HCT116 (cell line): ENCODE measurements at regions not wholly inside any gene's neighbourhood (a gene's known extent, or its start where the extent isn't known, plus 50 kb on each side); places are given as distances from the start of the nearest gene placed in this dataset.

Experiments used
- ATAC-seq: fragments of 200-7000 bp; cut with Tn5 transposase; 2 replicates; pipeline ENCODE4 v1.9.1; 2020; ENCODE audit warnings: mild to moderate bottlenecking, moderate library complexity
- BruUV-seq: library from RNA; stranded (reverse); fragments of 400-500 nt; replicated peaks from 2 replicates; lab custom pipeline; 2021; lab: Mats Ljungman, UMichigan
- CTCF ChIA-PET: fragments of 300-600 bp; sonication (Branson Sonifier 250); formaldehyde crosslinking; loops from one replicate; lab custom pipeline; 2021; ENCODE audit warnings: antibody characterized with exemption; lab: Charles Lee
- POLR2A ChIA-PET: fragments of 300-600, 350-600 bp; sonication (Branson Sonifier 250); formaldehyde crosslinking; loops from one replicate; lab custom pipeline; 2021; ENCODE audit warnings: antibody characterized with exemption; lab: Charles Lee
- RAD21 ChIA-PET, 2 experiments: fragments of 300-600 bp; sonication (Branson Sonifier 250); formaldehyde crosslinking; loops; one replicate each; lab custom pipeline; 2023; ENCODE audit warnings: low total read pairs in 2 of 2; ENCODE audit not compliant: uncharacterized antibody in 2 of 2, unreplicated experiment in 2 of 2, low non-redundant PET in 1 of 2; lab: Charles Lee
- DNase-seq: peaks from one replicate; pipeline ENCODE4 v3.0.0-alpha.2; 2010; ENCODE audit warnings: low read depth, low spot score
- H2AFZ ChIP-seq: fragments of 200-600 bp; shearing (Covaris generic), sonication (generic); 2 replicates; pipeline ENCODE4 v1.6.1; 2017; ENCODE audit warnings: low read depth, mixed run types, mixed read lengths, antibody characterized with exemption, low read length; ENCODE audit not compliant: poor library complexity, severe bottlenecking
- H3K27ac ChIP-seq: 2 replicates; pipeline ENCODE4 v1.5.1; 2012; ENCODE audit warnings: low read depth, low read length
- H3K27me3 ChIP-seq: fragments of 200-600 bp; sonication (generic); 2 replicates; pipeline ENCODE4 v1.6.1; 2016; ENCODE audit warnings: mixed run types, low read length, mixed read lengths; ENCODE audit not compliant: insufficient read depth
- H3K36me3 ChIP-seq, 2 experiments: fragments of 200-500 bp in 1 of 2; fragments of 200-600 bp in 1 of 2; sonication (Bioruptor generic) in 1 of 2; sonication (generic) in 1 of 2; 2 replicates each; pipeline versions ENCODE4 v1.5.1 to v1.6.1; 2014 to 2016; ENCODE audit warnings: low read length in 2 of 2, inconsistent platforms in 1 of 2, mixed read lengths in 1 of 2, mixed run types in 1 of 2; ENCODE audit not compliant: insufficient read depth in 2 of 2, control insufficient read depth in 1 of 2
- H3K4me1 ChIP-seq, 2 experiments: fragments of 200-600 bp in 1 of 2; sonication (generic) in 1 of 2; 2 replicates each; pipeline versions ENCODE4 v1.5.1 to v1.6.1; 2012 to 2017; ENCODE audit warnings: low read length in 2 of 2, inconsistent platforms in 1 of 2, mild to moderate bottlenecking in 1 of 2, mixed read lengths in 1 of 2, mixed run types in 1 of 2, moderate library complexity in 1 of 2; ENCODE audit not compliant: insufficient read depth in 2 of 2, control insufficient read depth in 1 of 2
- H3K4me2 ChIP-seq: fragments of 200-600 bp; sonication (generic); 2 replicates; pipeline ENCODE4 v1.6.1; 2017; ENCODE audit warnings: mixed run types, low read length, mixed read lengths
- H3K4me3 ChIP-seq, 2 experiments: fragments of 200-600 bp in 1 of 2; sonication (generic) in 1 of 2; replicated peaks in 1 of 2; 2 replicates each; pipeline ENCODE4 v1.5.1; 2011 to 2016; ENCODE audit warnings: low read length in 2 of 2, control low read depth in 1 of 2, low read depth in 1 of 2, mild to moderate bottlenecking in 1 of 2, mixed read lengths in 1 of 2, mixed run types in 1 of 2
- H3K79me2 ChIP-seq: fragments of 200-600 bp; sonication (generic); 2 replicates; pipeline ENCODE4 v1.6.1; 2017; ENCODE audit warnings: mild to moderate bottlenecking, mixed run types, low read length, moderate library complexity, mixed read lengths; ENCODE audit not compliant: insufficient read depth
- H3K9ac ChIP-seq: fragments of 200-600 bp; sonication (generic); 2 replicates; pipeline ENCODE4 v1.6.1; 2016; ENCODE audit warnings: low read length, mixed read lengths
- H3K9me2 ChIP-seq: fragments of 200-600 bp; sonication (generic), shearing (Covaris generic); 2 replicates; pipeline ENCODE4 v1.6.1; 2017; ENCODE audit warnings: mixed run types, mild to moderate bottlenecking, moderate library complexity; ENCODE audit not compliant: insufficient read depth
- H3K9me3 ChIP-seq, 2 experiments: fragments of 200-500 bp in 1 of 2; fragments of 200-600 bp in 1 of 2; sonication (Bioruptor generic) in 1 of 2; sonication (generic) in 1 of 2; 2 replicates each; pipeline ENCODE4 v1.6.1; 2014 to 2017; ENCODE audit warnings: low read length in 2 of 2, mixed read lengths in 2 of 2, inconsistent platforms in 1 of 2, low read depth in 1 of 2, mild to moderate bottlenecking in 1 of 2, mixed run types in 1 of 2, moderate library complexity in 1 of 2; ENCODE audit not compliant: control insufficient read depth in 1 of 2, insufficient read depth in 1 of 2
- H4K20me1 ChIP-seq: fragments of 200-600 bp; sonication (generic), shearing (Covaris generic); 2 replicates; pipeline ENCODE4 v1.6.1; 2017; ENCODE audit warnings: mixed run types, mild to moderate bottlenecking, moderate library complexity; ENCODE audit not compliant: insufficient read depth
- ATF3 ChIP-seq: IDR thresholded peaks from 2 replicates; pipeline ENCODE4 v1.6.1; 2012
- CTCF ChIP-seq, 3 experiments: fragments of 200-600 bp in 1 of 3; sonication (generic) in 1 of 3; IDR thresholded peaks in 2 of 3; conservative IDR thresholded peaks in 1 of 3; 2 replicates each; pipeline ENCODE4 v1.5.1; 2012 to 2017; ENCODE audit warnings: low read depth in 2 of 3, low read length in 2 of 3, antibody characterized with exemption in 1 of 3, borderline replicate concordance in 1 of 3, control low read depth in 1 of 3, mild to moderate bottlenecking in 1 of 3, mixed read lengths in 1 of 3, mixed run types in 1 of 3, moderate library complexity in 1 of 3; ENCODE audit not compliant: insufficient read depth in 1 of 3
- FOSL1 ChIP-seq: IDR thresholded peaks from 2 replicates; pipeline ENCODE4 v1.6.1; 2012; ENCODE audit warnings: low read depth
- RAD21 ChIP-seq: IDR thresholded peaks from 2 replicates; pipeline ENCODE4 v1.6.1; 2012; ENCODE audit warnings: low read depth, mild to moderate bottlenecking
- TCF7L2 ChIP-seq: IDR thresholded peaks from 2 replicates; pipeline ENCODE4 v1.7.0; 2011; ENCODE audit warnings: borderline replicate concordance, inconsistent platforms; ENCODE audit not compliant: insufficient read depth, insufficient read length; ENCODE audit errors: extremely low read depth
- YY1 ChIP-seq: IDR thresholded peaks from 2 replicates; pipeline ENCODE4 v1.6.1; 2011; ENCODE audit warnings: low read length, low read depth, moderate library complexity, mild to moderate bottlenecking; ENCODE audit not compliant: insufficient replicate concordance; ENCODE audit errors: extremely low read depth
- ZBTB33 ChIP-seq: IDR thresholded peaks from 2 replicates; pipeline ENCODE4 v1.6.1; 2011; ENCODE audit warnings: mild to moderate bottlenecking, low read length, moderate library complexity; ENCODE audit not compliant: insufficient replicate concordance; ENCODE audit errors: extremely low read depth
- ZFX ChIP-seq: fragments of 450-650 bp; IDR thresholded peaks from 2 replicates; pipeline ENCODE4 v1.6.1; 2017
- intact Hi-C: fragments of 100-400 bp; cut with micrococcal nuclease; formaldehyde crosslinking; loops from 2 replicates; pipeline ENCODE4 v1.10.0; 2022

GRCh38 chr6:132927713-132928112 lies 113.3 kb downstream of the RPS12 start (continued):
- TF ChIP-seq TCF7L2 (no peak), ZBTB33 (no peak)

- no peak for ATAC-seq
- Histone ChIP-seq H4K20me1 (no peaks in the 10 kb centered on the region; the same call in 1 of the 2 replicates), H3K4me1 (no peaks in the 10 kb centered on the region), H3K9ac (no peak overlapping the region), H3K79me2 (no peaks in the 10 kb centered on the region), H2AFZ (no peak overlapping the region), H3K4me2 (no peak overlapping the region), H3K36me3 (no peaks in the 10 kb centered on the region), H3K4me3 (no peak overlapping the region), H3K9me2 (no peaks in the 10 kb centered on the region), H3K27ac (no peak overlapping the region), H3K9me3 (no peaks in the 10 kb centered on the region), H3K27me3 (peaks cover 28% of the 10 kb centered on the region; the same call in 1 of the 2 replicates)
- BruUV-seq: no TSS peak
- POLR2A ChIA-PET: no interaction called here
- RAD21 ChIA-PET: no interaction called here
- no peak for DNase-seq
- no peak for TF ChIP-seq YY1
- CTCF ChIA-PET: no interaction called here
- intact Hi-C loops: no loop called here
These were observed 114.8 kb downstream of the RPS12 start for GRCh38 chr6:132929141-132929540.

GRCh38 chr6:132931313-132931712 lies 116.9 kb downstream of the RPS12 start:
- Histone ChIP-seq H3K79me2 (no peaks in the 10 kb centered on the region), H3K9me3 (no peaks in the 10 kb centered on the region), H3K9ac (no peak overlapping the region), H3K4me3 (no peak overlapping the region), H4K20me1 (no peaks in the 10 kb centered on the region; the same call in 1 of the 2 replicates), H3K27me3 (peaks cover 31% of the 10 kb centered on the region; the same call in 1 of the 2 replicates), H3K36me3 (no peaks in the 10 kb centered on the region), H2AFZ (no peak overlapping the region), H3K27ac (no peak overlapping the region), H3K4me2 (no peak overlapping the region), H3K4me1 (no peaks in the 10 kb centered on the region), H3K9me2 (no peaks in the 10 kb centered on the region)
- CTCF ChIA-PET: no interaction called here
- RAD21 ChIA-PET: no interaction called here
- no TSS peak for BruUV-seq
- ATAC-seq (no peak), DNase-seq (no peak)
- POLR2A ChIA-PET: no interaction called here
- intact Hi-C loops: no loop called here
- TF ChIP-seq CTCF (IDR thresholded peaks at IDR 0.05 in 2 of 3, conservative IDR thresholded peaks at IDR 0.05 in 1 of 3; ENCODE audit: borderline replicate concordance in 1 of 3, insufficient read depth in 1 of 3, low read depth in 2 of 3, low read length in 2 of 3) (no peak), ZBTB33 (no peak), FOSL1 (no peak), ZFX (no peak), RAD21 (no peak), ATF3 (no peak)
